GM19239 (cell line): ENCODE measurements at regions not wholly inside any gene's neighbourhood (a gene's known extent, or its start where the extent isn't known, plus 50 kb on each side); places are given as distances from the start of the nearest gene placed in this dataset.

Source experiments
- DNase-seq: peaks from one replicate; pipeline ENCODE4 v3.0.0; 2011; ENCODE audit warnings: low spot score; ENCODE audit not compliant: insufficient read length
- FAIRE-seq: peaks from 2 replicates; lab custom pipeline; 2011; peaks lifted over from hg19 to GRCh38; lab: Jason Lieb, UNC

- FAIRE-seq (peak; percentile 28), DNase-seq (peak; percentile 9)
These were observed 524.2 kb upstream of the TCF4 start for GRCh38 chr18:56112013-56112749.

GRCh38 chr18:56109757-56110156, 521.8 kb upstream of the TCF4 start:
- DNase-seq: no peak
- no peak for FAIRE-seq

GRCh38 chr18:56108478-56109367, 520.7 kb upstream of the TCF4 start:
- DNase-seq (no peak), FAIRE-seq (no peak)

- no peak for DNase-seq
- FAIRE-seq: no peak
These were observed 520.0 kb upstream of the TCF4 start for GRCh38 chr18:56107821-56108477.

GRCh38 chr18:56100090-56100722, 512.2 kb upstream of the TCF4 start:
- FAIRE-seq (no peak), DNase-seq (no peak)

GRCh38 chr18:56097621-56098020, 509.6 kb upstream of the TCF4 start:
- DNase-seq: no peak
- FAIRE-seq: no peak

GRCh38 chr18:56096861-56097260, 508.9 kb upstream of the TCF4 start:
- no peak for DNase-seq
- FAIRE-seq: no peak

GRCh38 chr18:56089612-56090258, 501.7 kb upstream of the TCF4 start:
- DNase-seq (no peak), FAIRE-seq (no peak)

GRCh38 chr18:56086786-56087185, 498.8 kb upstream of the TCF4 start:
- FAIRE-seq (no peak), DNase-seq (no peak)

- no peak for FAIRE-seq
- no peak for DNase-seq
These were observed 498.2 kb upstream of the TCF4 start for GRCh38 chr18:56086176-56086575.

GRCh38 chr18:56085551-56085950, 497.6 kb upstream of the TCF4 start:
- DNase-seq (no peak), FAIRE-seq (no peak)

GRCh38 chr18:56083523-56084287, 495.7 kb upstream of the TCF4 start:
- FAIRE-seq: no peak

GRCh38 chr18:56083097-56083521, 495.1 kb upstream of the TCF4 start:
- no peak for FAIRE-seq

More at GRCh38 chr18:56083523-56084287, 495.7 kb upstream of the TCF4 start:
- DNase-seq: no peak

GRCh38 chr18:56076723-56077122, 488.7 kb upstream of the TCF4 start:
- FAIRE-seq: no peak
- no peak for DNase-seq

More at GRCh38 chr18:56083097-56083521, 495.1 kb upstream of the TCF4 start:
- DNase-seq: no peak

GRCh38 chr18:56068701-56069100, 480.7 kb upstream of the TCF4 start:
- FAIRE-seq: no peak
- DNase-seq: no peak

GRCh38 chr18:56067969-56068671, 480.1 kb upstream of the TCF4 start:
- DNase-seq: no peak
- no peak for FAIRE-seq

- no peak for FAIRE-seq
These were observed 479.4 kb upstream of the TCF4 start for GRCh38 chr18:56067214-56067894.

More at GRCh38 chr18:56067214-56067894, 479.4 kb upstream of the TCF4 start:
- no peak for DNase-seq
